OCI-LY7 (cell line): ENCODE measurements at regions not wholly inside any gene's neighbourhood (a gene's known extent, or its start where the extent isn't known, plus 50 kb on each side); places are given as distances from the start of the nearest gene placed in this dataset.

ENCODE experiments used
- CTCF ChIP-seq: fragments of 200-600 bp; sonication (generic); conservative IDR thresholded peaks from 2 replicates; pipeline ENCODE4 v1.5.1; 2014; ENCODE audit warnings: mild to moderate bottlenecking, antibody characterized with exemption, low read length, moderate library complexity, mixed read lengths
- EZH2phosphoT487 ChIP-seq: fragments of 200-600 bp; sonication (generic); IDR thresholded peaks from 2 replicates; pipeline ENCODE4 v1.6.1; 2018; ENCODE audit warnings: low read depth, borderline replicate concordance, mild to moderate bottlenecking, mixed run types, antibody characterized with exemption, low read length, moderate library complexity, mixed read lengths

GRCh38 chr3:106809623-106810299 lies 567.5 kb upstream of the CCDC54 start:
- TF ChIP-seq CTCF (no peak), EZH2phosphoT487 (no peak)
